Left cardiac atrium (tissue), 4 donors: ENCODE measurements at regions not wholly inside any gene's neighbourhood (a gene's known extent, or its start where the extent isn't known, plus 50 kb on each side); places are given as distances from the start of the nearest gene placed in this dataset.
"Not testable (repeated sequence)": the region's sequence is repeated elsewhere in the genome, so short reads cannot be mapped to it uniquely, and the experiment has no call there.

Experiments used
- ATAC-seq, 2 donors: fragments of 200-7000 bp; cut with Tn5 transposase; one replicate each; pipeline ENCODE4 v1.9.1; 2020; ENCODE audit warnings: mild to moderate bottlenecking in 2 of 2, moderate library complexity in 2 of 2
- DNase-seq: peaks from one replicate; pipeline ENCODE4 v3.0.0-alpha.2; 2020
- intact Hi-C, 2 donors: fragments of 100-400 bp; cut with DNase I; formaldehyde crosslinking; loops; one replicate each; pipeline versions ENCODE4 v1.14.1 to v1.15.1; 2022 to 2023
- donor health status: DM: no; HTN: yes; CAD: no.
- donor health status: DM: no; HTN: yes; CAD: no; lungs with severe emphysema.
- donor health status: DM: yes; HTN: yes; CAD: no.
- donor health status: Dilated cardiomyopathy.

- ATAC-seq, result no peak
- intact Hi-C loops, result no loop called here
- no peak for DNase-seq
These were observed 814.2 kb upstream of the SLC39A10 start for GRCh38 chr2:194842871-194843270.

DNA sequence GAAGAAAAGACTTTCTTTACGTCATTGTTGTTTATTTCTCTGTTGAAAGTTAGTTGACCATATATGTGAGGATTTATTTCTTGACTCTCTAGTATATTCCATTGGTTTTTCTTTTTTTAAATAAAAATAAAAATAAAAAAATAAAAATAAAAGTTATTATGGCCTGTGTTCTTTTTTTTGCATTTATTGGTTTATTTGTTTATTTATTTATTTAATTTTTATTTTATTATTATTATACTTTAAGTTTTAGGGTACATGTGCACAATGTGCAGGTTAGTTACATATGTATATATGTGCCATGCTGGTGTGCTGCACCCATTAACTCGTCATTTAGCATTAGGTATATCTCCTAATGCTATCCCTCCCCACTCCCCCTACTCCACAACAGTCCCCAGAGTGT lies 822.7 kb upstream of the SLC39A10 start:
- ATAC-seq, intact Hi-C loops: not testable (repeated sequence)

DNA sequence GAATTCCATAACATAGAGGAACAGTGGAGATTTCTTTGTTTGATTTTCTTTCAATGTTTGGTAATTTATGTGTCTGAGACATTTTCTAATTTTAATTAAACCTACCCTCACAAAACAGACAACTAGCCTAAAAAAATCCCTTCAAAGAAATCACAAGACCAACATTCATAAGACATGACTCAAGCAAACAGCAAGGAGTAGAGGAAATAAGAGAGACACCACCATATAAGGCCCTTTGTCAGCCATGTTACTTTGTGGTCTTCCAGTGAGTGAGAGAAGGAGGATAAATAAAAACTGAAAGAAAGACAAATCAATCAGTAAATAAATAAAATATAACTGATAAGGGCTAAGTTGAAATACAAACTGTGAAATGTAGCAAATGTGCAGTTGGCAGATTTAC lies 830.8 kb upstream of the SLC39A10 start:
- ATAC-seq, result no peak
- intact Hi-C loops, result no loop called here
- DNase-seq, result no peak

More for the DNA sequence above, 822.7 kb upstream of the SLC39A10 start:
- DNase-seq, result not testable (repeated sequence)

GRCh38 chr2:194824450-194824849 lies 832.6 kb upstream of the SLC39A10 start:
- ATAC-seq (no peak), DNase-seq (no peak)
- intact Hi-C loops, result no loop called here

DNA sequence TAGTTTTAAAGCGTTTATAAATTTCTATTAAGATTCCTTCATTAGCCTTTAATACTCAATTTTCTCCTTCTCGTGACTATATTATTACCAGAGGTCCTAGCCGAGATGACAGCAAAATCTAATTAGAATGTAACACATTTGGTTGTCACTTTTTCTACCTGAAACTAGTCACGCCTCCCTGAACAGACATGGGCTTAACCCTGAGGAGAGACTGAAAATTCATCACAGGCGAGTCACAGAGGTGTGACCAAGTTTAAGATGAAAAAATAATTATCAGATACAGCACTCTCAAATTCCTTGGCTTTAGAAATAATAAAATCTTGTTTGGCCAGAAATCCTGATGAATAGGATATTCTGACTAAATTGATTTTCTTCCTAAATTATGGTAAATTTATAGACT lies 834.4 kb upstream of the SLC39A10 start:
- intact Hi-C loops, result no loop called here
- no peak for ATAC-seq

GRCh38 chr2:194822097-194822496 lies 834.9 kb upstream of the SLC39A10 start:
- intact Hi-C loops, result no loop called here
- DNase-seq (no peak), ATAC-seq (no peak)

More for the DNA sequence above, 834.4 kb upstream of the SLC39A10 start:
- no peak for DNase-seq

GRCh38 chr2:194819367-194819766 lies 837.7 kb upstream of the SLC39A10 start:
- intact Hi-C loops, result no loop called here
- ATAC-seq (no peak), DNase-seq (no peak)

DNA sequence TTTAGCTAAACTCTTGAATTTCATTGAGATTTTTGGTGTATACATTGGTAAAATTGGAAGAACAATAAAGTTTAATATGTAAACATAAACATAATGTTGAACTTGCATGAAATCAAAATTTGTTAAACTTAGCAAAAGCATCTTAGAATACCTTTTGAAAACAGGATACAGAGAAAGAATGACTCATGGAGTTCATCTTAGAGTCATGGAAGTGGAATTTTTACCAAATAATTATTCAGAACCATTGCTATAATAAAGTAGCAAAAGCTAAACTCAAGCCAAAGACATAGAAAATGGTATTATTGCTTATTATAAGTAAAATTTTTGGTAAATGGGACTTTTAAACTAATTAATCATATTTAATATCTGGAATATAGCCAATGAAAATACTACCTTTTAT lies 841.6 kb upstream of the SLC39A10 start:
- DNase-seq (no peak), ATAC-seq (no peak)
- intact Hi-C loops, result no loop called here

DNA sequence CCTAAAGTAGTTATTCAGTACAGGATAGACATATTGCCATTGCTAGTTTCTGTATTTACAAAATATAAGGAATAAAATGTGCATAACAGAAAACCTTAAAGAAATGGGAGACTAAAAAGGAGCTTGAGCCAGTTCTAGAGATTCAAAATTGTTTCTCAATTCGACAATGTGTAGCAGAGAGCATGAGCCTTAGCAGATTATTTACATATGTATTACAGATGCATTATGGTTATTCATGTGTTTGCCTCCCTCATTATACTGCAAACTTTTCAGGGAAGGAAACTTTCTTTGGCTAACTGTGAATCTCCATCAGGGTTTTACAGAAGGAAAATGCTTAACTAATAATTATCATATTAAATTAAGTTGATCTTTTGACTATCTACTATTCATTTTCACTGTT lies 854.4 kb upstream of the SLC39A10 start:
- ATAC-seq (no peak), DNase-seq (no peak)
- intact Hi-C loops, result no loop called here

DNA sequence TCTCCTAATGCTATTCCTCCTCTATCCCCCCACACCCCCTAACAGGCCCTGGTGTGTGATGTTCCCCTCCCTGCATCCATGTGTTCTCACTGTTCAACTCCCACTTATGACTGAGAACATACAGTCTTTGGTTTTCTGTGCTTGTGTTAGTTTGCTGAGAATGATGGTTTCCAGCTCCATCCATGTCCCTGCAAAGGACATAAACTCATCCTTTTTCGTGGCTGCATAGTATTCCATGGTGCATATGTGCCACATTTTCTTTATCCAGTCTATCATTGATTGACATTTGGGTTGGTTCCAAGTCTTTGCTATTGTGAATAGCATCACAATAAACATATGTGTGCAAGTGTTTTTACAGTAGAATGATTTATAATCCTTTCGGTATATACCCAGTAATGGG lies 870.0 kb upstream of the SLC39A10 start:
- ATAC-seq, intact Hi-C loops, DNase-seq: not testable (repeated sequence)

DNA sequence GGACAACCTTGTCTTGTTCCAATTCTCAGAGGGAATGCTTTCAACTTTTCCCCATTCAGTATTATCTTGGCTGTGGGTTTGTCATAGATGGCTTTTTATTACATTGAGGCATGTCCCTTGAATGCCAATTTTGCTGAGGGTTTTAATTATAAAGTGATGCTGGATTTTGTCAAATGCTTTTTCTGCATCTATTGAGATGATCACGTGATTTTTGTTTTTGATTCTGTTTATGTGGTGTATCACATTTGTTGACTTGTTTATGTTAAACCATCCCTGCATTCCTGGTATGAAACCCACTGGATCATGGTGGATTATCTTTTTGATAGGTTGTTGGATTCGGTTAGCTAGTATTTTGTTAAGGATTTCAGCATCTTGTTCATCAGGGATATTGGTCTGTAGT lies 885.6 kb upstream of the SLC39A10 start:
- intact Hi-C loops, ATAC-seq, DNase-seq: not testable (repeated sequence)

GRCh38 chr2:194769030-194769429 lies 888.0 kb upstream of the SLC39A10 start:
- intact Hi-C loops, result no loop called here
- DNase-seq, result no peak
- no peak for ATAC-seq

DNA sequence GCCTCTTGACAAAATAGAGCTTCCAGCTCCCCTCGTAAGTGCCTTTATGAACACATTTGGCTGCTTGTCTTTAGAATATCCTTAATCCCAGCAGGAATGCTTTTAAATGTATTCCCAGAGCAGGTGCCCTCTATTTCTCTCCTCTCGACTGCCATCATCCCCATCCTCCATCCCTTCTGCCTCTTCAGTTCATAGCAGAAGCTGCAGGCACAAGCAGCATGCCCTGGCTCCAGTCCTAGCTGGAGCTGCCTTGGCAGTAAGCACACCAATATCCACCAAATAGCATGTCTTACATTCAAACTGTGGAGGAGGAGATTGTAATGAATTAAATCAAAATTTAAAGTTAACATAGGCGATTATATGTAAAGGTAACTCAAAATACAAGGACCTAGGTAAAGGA lies 891.3 kb upstream of the SLC39A10 start:
- DNase-seq (no peak), ATAC-seq (no peak)
- intact Hi-C loops, result no loop called here

DNA sequence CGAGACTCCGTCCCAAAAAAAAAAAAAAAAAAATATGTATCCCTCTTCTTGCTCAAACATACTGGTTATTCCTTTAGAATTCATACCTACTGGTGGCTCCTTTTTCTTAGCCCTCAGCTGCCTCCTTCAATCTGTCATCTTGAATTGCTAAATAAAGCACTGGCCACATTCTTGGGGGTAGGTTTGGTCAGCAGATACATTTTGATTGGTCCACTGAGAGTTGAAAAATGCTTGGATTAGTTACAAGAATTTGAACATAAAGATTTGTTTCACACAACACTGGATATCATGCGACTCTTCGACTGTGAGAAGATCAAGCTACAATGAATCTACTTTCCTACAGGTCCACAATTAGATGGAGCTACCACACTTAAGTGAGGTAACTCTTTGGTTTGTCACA lies 906.1 kb upstream of the SLC39A10 start:
- no peak for ATAC-seq
- no peak for DNase-seq
- intact Hi-C loops, result no loop called here

DNA sequence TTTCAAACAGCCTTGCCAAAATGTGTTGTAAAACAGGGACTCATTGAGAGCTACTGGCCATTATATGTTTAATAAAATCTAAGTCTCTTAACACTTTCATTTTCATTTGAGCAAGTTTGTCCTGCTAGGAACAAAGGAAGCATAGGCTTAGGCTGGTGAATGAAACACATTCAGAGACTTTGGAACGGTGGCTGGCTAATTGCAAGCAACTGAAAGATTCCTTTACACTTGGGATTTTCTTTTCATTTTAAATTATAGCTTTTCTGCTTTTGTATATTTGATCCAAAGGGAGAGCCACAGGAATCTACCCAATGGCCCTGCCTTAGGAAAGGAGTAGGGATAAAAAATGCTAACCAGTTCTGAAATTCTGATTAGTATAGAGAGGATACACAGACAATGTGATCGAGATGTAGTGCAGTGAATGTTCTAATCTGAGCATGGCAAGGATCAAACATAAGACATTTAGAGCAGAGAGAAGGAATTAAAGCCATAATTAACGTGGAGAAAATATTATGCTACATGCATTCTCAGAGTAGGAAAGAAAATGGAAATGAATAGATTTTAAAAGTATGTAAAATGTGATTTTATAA lies 911.4 kb upstream of the SLC39A10 start:
- intact Hi-C loops, result no loop called here
- DNase-seq, result no peak
- no peak for ATAC-seq

DNA sequence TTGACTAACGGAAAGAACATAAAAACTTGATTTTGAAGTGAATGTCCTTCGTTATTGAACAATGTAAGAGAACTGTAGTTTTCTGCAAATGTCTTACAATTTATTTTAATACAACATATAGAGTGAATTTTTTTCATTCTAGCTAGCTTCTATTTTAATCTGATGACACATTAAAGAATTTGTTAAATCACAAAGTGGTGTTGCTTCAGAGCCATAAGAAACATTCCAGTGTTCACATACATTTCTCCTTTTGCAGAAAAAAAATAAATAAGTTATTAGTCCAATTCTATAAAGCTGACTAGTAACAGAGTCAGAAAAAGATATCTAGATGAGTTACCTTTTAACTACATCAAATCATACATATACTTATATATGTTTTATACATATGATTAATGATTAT lies 914.3 kb upstream of the SLC39A10 start:
- DNase-seq (no peak), ATAC-seq (no peak)
- intact Hi-C loops, result no loop called here

DNA sequence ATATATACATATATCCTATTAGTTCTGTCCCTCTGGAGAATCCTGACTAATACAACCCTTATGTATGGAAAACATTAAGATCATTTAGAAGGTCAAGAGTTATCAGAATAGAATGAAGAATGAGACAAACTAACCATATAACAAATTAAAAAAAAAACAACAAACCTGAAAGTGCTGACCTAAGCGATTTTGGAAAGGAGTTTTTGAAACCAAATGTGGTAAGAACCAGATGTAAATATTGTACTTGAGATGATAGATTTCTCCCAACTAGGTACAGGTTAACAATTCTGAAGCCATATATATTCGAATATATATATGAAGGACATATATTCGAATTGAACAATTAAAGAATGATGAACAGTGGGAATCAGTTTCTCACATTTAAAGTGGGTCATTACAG lies 917.8 kb upstream of the SLC39A10 start:
- no peak for DNase-seq
- intact Hi-C loops, result no loop called here
- no peak for ATAC-seq

DNA sequence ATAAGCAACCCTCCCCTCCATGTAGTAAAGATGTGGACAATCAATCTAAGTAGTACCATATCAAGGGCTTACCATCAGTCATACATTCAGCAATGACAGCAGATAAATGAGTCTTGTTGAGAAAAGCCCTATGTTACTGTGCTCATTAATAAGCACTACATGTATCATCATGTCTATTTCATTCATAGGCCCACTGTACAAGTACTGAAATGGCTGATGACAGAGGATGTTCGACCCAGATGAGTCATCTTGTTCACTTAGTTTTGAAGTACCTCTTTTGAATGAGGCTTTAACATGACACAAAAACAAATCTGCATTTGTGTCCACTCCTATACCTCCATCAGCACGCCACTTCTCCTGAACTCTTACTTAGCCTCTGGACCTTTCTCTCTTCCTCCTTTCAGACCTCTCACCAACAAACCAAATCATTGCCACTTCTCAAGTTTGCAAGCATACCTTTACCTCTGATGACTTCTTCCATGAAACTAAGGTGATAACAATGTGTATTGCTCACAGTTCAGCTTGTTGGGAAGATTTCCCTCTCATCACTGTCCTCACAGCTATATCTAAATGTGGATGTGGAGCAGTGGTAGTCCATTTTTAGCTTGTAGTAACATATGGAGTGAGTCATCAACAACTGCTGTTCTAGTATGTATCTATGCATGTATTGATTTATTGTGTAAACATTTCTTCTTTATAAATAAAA lies 921.0 kb upstream of the SLC39A10 start:
- intact Hi-C loops, result no loop called here
- ATAC-seq, result no peak
- no peak for DNase-seq

DNA sequence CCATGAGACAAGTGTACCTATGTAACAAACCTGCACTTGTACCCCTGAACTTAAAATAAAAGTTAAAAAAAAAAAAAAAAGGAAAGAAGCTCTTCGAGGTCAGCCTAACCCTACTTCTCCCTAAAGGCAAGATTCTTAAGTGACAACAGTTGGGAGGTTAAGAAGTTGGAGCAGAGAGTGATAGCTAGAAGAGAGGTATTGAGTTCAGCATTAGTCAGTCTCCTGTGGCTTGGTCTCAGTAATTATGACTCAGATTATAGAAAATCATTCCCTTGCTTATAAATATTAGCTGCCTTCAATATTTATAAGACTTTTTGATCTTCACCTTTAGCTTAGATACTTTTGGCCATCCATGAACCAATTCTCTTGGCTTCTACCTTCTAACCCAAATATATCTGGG lies 926.8 kb upstream of the SLC39A10 start:
- ATAC-seq (no peak), DNase-seq (no peak)
- intact Hi-C loops, result no loop called here

- intact Hi-C loops, result no loop called here
- no peak for DNase-seq
- ATAC-seq, result no peak
These were observed 931.9 kb upstream of the SLC39A10 start for GRCh38 chr2:194725169-194725568.

DNA sequence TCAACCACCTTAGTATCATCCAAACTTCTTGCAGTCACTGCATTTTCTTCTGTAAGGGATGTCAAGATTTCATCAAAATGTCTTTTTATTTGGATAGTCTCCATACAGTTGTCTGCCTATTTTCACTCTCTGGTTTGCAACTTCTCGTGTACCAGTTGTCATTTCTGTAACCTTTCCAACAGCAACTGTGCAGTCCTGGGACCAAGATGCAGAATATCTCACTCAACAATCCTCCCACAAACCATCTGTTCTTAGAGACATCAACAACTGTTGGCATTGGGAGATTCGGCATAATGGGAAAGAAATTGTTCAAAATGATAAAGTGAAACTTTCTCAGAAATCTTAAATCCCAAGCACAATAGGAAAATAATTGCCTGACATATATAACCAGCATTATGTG lies 933.6 kb upstream of the SLC39A10 start:
- ATAC-seq (no peak), DNase-seq (no peak)
- intact Hi-C loops, result no loop called here
